ENCODE measurements at regions not wholly inside any gene's neighbourhood (a gene's known extent, or its start where the extent isn't known, plus 50 kb on each side); places are given as distances from the start of the nearest gene placed in this dataset. TPM values are rescaled to one million over a fixed set of nuclear protein-coding genes. Genes with fewer than 3 reads are reported as not detected.

GRCh38 chr7:29754874-29755490 lies 51.3 kb upstream of the WIPF3 start:
- Histone ChIP-seq H3K4me2 (no peak overlapping the region), H3K27ac (ENCODE audit: low read depth) (no peak overlapping the region), H3K9me2 (ENCODE audit: insufficient read depth) (no peaks in the 10 kb centered on the region; the same call in 1 of the 2 replicates), H3K36me3 (ENCODE audit: insufficient read depth) (no peaks in the 10 kb centered on the region), H3K27me3 (ENCODE audit: insufficient read depth) (no peaks in the 10 kb centered on the region), H3K4me1 (ENCODE audit: insufficient read depth) (no peaks in the 10 kb centered on the region), H3F3A (replicated peaks; ENCODE audit: low read depth) (no peaks in the 10 kb centered on the region), H3K79me2 (replicated peaks; ENCODE audit: insufficient read depth) (no peaks in the 10 kb centered on the region), H4K20me1 (replicated peaks; ENCODE audit: insufficient read depth) (no peaks in the 10 kb centered on the region), H2AFZ (no peak overlapping the region), H3K4me3 (no peak overlapping the region)
- H3K4me3 Mint-ChIP-seq = no peak overlapping the region
- ATAC-seq (no peak), DNase-seq (ENCODE audit: low spot score) (no peak)
- H3K9me3 Mint-ChIP-seq = no peaks in the 10 kb centered on the region
- peaks cover 1% of the 10 kb centered on the region for H3K27me3 Mint-ChIP-seq (ENCODE audit: insufficient read depth, low read depth, poor library complexity)
- no peak overlapping the region for H3K27ac Mint-ChIP-seq
- H3K36me3 Mint-ChIP-seq (ENCODE audit: low read depth) = no peaks in the 10 kb centered on the region
- no peak for TF ChIP-seq ETS1 (IDR thresholded peaks at IDR 0.05)
- no peak for TF ChIP-seq CREB1 (CRISPR knock-in tag; IDR thresholded peaks at IDR 0.05; ENCODE audit: low read depth)
- no peak for TF ChIP-seq CTCF (conservative IDR thresholded peaks at IDR 0.05; ENCODE audit: low read depth in 2 of 2)
- no peak for TF ChIP-seq JUNB (IDR thresholded peaks at IDR 0.05; ENCODE audit: unreplicated experiment)
- no peak for TF ChIP-seq ZNF331 (CRISPR knock-in tag; IDR thresholded peaks at IDR 0.05; ENCODE audit: low read depth)
- TF ChIP-seq EZH2phosphoT487 (IDR thresholded peaks at IDR 0.05; ENCODE audit: unreplicated experiment) = no peak
- no peaks in the 10 kb centered on the region for H3K4me1 Mint-ChIP-seq

Small RNAs in the stretch of these regions (microRNA-seq; reads per million reads assigned to microRNA genes)
- gene MIR550A3 = not detected

Small RNAs in the stretch of these regions (small RNA-seq; reads per million reads assigned to genes)
- gene MIR550A3 (ENCODE audit: low replicate concordance) (not detected), gene TMSB4XP3 (ENCODE audit: low replicate concordance) (not detected)

All from GM23338 (cell line).